T-helper 17 cell (primary cell): ENCODE measurements at regions not wholly inside any gene's neighbourhood (a gene's known extent, or its start where the extent isn't known, plus 50 kb on each side); places are given as distances from the start of the nearest gene placed in this dataset.

Source experiments
- ATAC-seq: fragments of 150-1000 bp; cut with Tn5 transposase; 2 replicates; pipeline ENCODE4 v1.10.0; 2021; ENCODE audit warnings: mild to moderate bottlenecking, moderate library complexity
- DNase-seq, 3 donors: peaks; one replicate each; pipeline versions ENCODE4 v3.0.0 to v3.0.0-alpha.2; 2020 to 2021
- H3K9me3 ChIP-seq: one replicate; pipeline ENCODE4 v1.7.0; 2013; ENCODE audit warnings: low read length, mild to moderate bottlenecking; ENCODE audit not compliant: control insufficient read depth, poor library complexity, severe bottlenecking
- H3K27ac Mint-ChIP-seq: one replicate; pipeline ENCODE4 v1.8.0; 2022; ENCODE audit warnings: mild to moderate bottlenecking, moderate library complexity, mixed read lengths
- H3K27me3 Mint-ChIP-seq: one replicate; pipeline ENCODE4 v1.8.0; 2022; ENCODE audit warnings: mixed read lengths
- H3K36me3 Mint-ChIP-seq: one replicate; pipeline ENCODE4 v1.8.0; 2022; ENCODE audit warnings: low read depth, mixed read lengths
- H3K4me1 Mint-ChIP-seq: one replicate; pipeline ENCODE4 v1.8.0; 2022; ENCODE audit warnings: mild to moderate bottlenecking, mixed read lengths
- H3K4me3 Mint-ChIP-seq: one replicate; pipeline ENCODE4 v1.8.0; 2022; ENCODE audit warnings: mild to moderate bottlenecking, moderate library complexity, mixed read lengths

GRCh38 chr12:29867823-29868222, 84.1 kb upstream of the TMTC1 start:
- Mint-ChIP-seq H3K4me3 (no peak overlapping the region), H3K4me1 (no peaks in the 10 kb centered on the region), H3K27ac (no peak overlapping the region), H3K27me3 (no peaks in the 10 kb centered on the region), H3K36me3 (no peaks in the 10 kb centered on the region)
- no peaks in the 10 kb centered on the region for H3K9me3 ChIP-seq
- ATAC-seq = no peak
- no peak for DNase-seq

GRCh38 chr12:29863665-29864064, 79.9 kb upstream of the TMTC1 start:
- no peak overlapping the region for H3K4me3 Mint-ChIP-seq
- ATAC-seq = no peak
- no peaks in the 10 kb centered on the region for H3K9me3 ChIP-seq
- no peaks in the 10 kb centered on the region for H3K36me3 Mint-ChIP-seq
- no peak overlapping the region for H3K27ac Mint-ChIP-seq
- no peak for DNase-seq
- H3K27me3 Mint-ChIP-seq = no peaks in the 10 kb centered on the region
- H3K4me1 Mint-ChIP-seq = no peaks in the 10 kb centered on the region

GRCh38 chr12:29858270-29858786, 74.6 kb upstream of the TMTC1 start:
- ATAC-seq (no peak), DNase-seq (no peak)
- no peak overlapping the region for H3K27ac Mint-ChIP-seq
- H3K4me3 Mint-ChIP-seq = no peak overlapping the region
- no peaks in the 10 kb centered on the region for H3K36me3 Mint-ChIP-seq
- no peaks in the 10 kb centered on the region for H3K9me3 ChIP-seq
- no peaks in the 10 kb centered on the region for H3K4me1 Mint-ChIP-seq
- H3K27me3 Mint-ChIP-seq = no peaks in the 10 kb centered on the region

- no peaks in the 10 kb centered on the region for H3K9me3 ChIP-seq
- H3K4me1 Mint-ChIP-seq = no peaks in the 10 kb centered on the region
- ATAC-seq (no peak), DNase-seq (no peak)
- H3K27ac Mint-ChIP-seq = no peak overlapping the region
- no peaks in the 10 kb centered on the region for H3K27me3 Mint-ChIP-seq
- H3K4me3 Mint-ChIP-seq = no peak overlapping the region
- no peaks in the 10 kb centered on the region for H3K36me3 Mint-ChIP-seq
Observed at GRCh38 chr12:29847246-29847645, 63.5 kb upstream of the TMTC1 start.

- no peak overlapping the region for H3K27ac Mint-ChIP-seq
- no peaks in the 10 kb centered on the region for H3K4me1 Mint-ChIP-seq
- H3K4me3 Mint-ChIP-seq = no peak overlapping the region
- DNase-seq (no peak), ATAC-seq (no peak)
- H3K9me3 ChIP-seq = peaks cover 3% of the 10 kb centered on the region
- H3K36me3 Mint-ChIP-seq = no peaks in the 10 kb centered on the region
- H3K27me3 Mint-ChIP-seq = no peaks in the 10 kb centered on the region
Observed at GRCh38 chr12:29844667-29845066, 60.9 kb upstream of the TMTC1 start.

GRCh38 chr12:29843036-29843435, 59.3 kb upstream of the TMTC1 start:
- Mint-ChIP-seq H3K4me3 (no peak overlapping the region), H3K27me3 (no peaks in the 10 kb centered on the region), H3K4me1 (no peaks in the 10 kb centered on the region), H3K27ac (no peak overlapping the region), H3K36me3 (no peaks in the 10 kb centered on the region)
- no peak for DNase-seq
- no peak for ATAC-seq
- H3K9me3 ChIP-seq = peaks cover 5% of the 10 kb centered on the region

GRCh38 chr12:29838768-29839167, 55.0 kb upstream of the TMTC1 start:
- no peak for DNase-seq
- no peak overlapping the region for H3K27ac Mint-ChIP-seq
- H3K4me1 Mint-ChIP-seq = no peaks in the 10 kb centered on the region
- H3K36me3 Mint-ChIP-seq = no peaks in the 10 kb centered on the region
- no peak for ATAC-seq
- peaks cover 5% of the 10 kb centered on the region for H3K9me3 ChIP-seq
- H3K27me3 Mint-ChIP-seq = no peaks in the 10 kb centered on the region
- no peak overlapping the region for H3K4me3 Mint-ChIP-seq
